ENCODE measurements at regions not wholly inside any gene's neighbourhood (a gene's known extent, or its start where the extent isn't known, plus 50 kb on each side); places are given as distances from the start of the nearest gene placed in this dataset.

GRCh38 chr10:120402147-120402766 is 54.8 kb upstream of the PLPP4 start:
- no peak overlapping the region for H3K4me3 ChIP-seq (ENCODE audit: control insufficient read depth in 1 of 2, extremely low read depth in 1 of 2, low read length in 1 of 2)
- H3K36me3 Mint-ChIP-seq, result no peaks in the 10 kb centered on the region
- CTCF ChIA-PET, result no interaction called here
- H3K27ac Mint-ChIP-seq, result no peak overlapping the region
- H3K4me3 Mint-ChIP-seq, result no peak overlapping the region
- no peaks in the 10 kb centered on the region for H3K36me3 ChIP-seq (ENCODE audit: control insufficient read depth in 2 of 2, extremely low read depth in 1 of 2, insufficient read depth in 1 of 2, low read length in 1 of 2)
- H3K27me3 ChIP-seq (replicated peaks in 1 of 2; ENCODE audit: control insufficient read depth in 2 of 2, extremely low read depth in 1 of 2, insufficient read depth in 2 of 2, low read length in 1 of 2), result no peaks in the 10 kb centered on the region
- no peak for DNase-seq
- POLR2A ChIA-PET, result no interaction called here
- H3K9me3 ChIP-seq, result no peaks in the 10 kb centered on the region
- WGBS (ENCODE audit: insufficient coverage), result no CpG with 5 or more reads among the region's 1 CpG
- no peaks in the 10 kb centered on the region for H3K4me1 ChIP-seq (ENCODE audit: control insufficient read depth in 1 of 2, extremely low read depth in 1 of 2, insufficient read depth in 2 of 2, low read length in 2 of 2)
- ATAC-seq (replicated peaks in 1 of 4), result no peak
- no peaks in the 10 kb centered on the region for H3K27me3 Mint-ChIP-seq
- no peak overlapping the region for H3K27ac ChIP-seq (ENCODE audit: low read length)
- H3K9me3 Mint-ChIP-seq, result peaks cover 0 to 6% (median 0%) of the 10 kb centered on the region in 3 donors
- no peaks in the 10 kb centered on the region for H3K4me1 Mint-ChIP-seq

- Mint-ChIP-seq H3K4me1 (no peaks in the 10 kb centered on the region), H3K4me3 (no peak overlapping the region), H3K27me3 (peaks cover 0 to under 1% of the 10 kb centered on the region in 2 donors), H3K27ac (no peak overlapping the region), H3K9me3 (peaks cover 0 to 6% (median 0%) of the 10 kb centered on the region in 3 donors), H3K36me3 (no peaks in the 10 kb centered on the region)
- Histone ChIP-seq H3K9me3 (no peaks in the 10 kb centered on the region), H3K36me3 (ENCODE audit: control insufficient read depth in 2 of 2, extremely low read depth in 1 of 2, insufficient read depth in 1 of 2, low read length in 1 of 2) (no peaks in the 10 kb centered on the region), H3K4me3 (ENCODE audit: control insufficient read depth in 1 of 2, extremely low read depth in 1 of 2, low read length in 1 of 2) (no peak overlapping the region), H3K27me3 (replicated peaks in 1 of 2; ENCODE audit: control insufficient read depth in 2 of 2, extremely low read depth in 1 of 2, insufficient read depth in 2 of 2, low read length in 1 of 2) (no peaks in the 10 kb centered on the region), H3K4me1 (ENCODE audit: control insufficient read depth in 1 of 2, extremely low read depth in 1 of 2, insufficient read depth in 2 of 2, low read length in 2 of 2) (no peaks in the 10 kb centered on the region), H3K27ac (ENCODE audit: low read length) (no peak overlapping the region)
- no CpG with 5 or more reads among the region's 3 CpGs for WGBS (ENCODE audit: insufficient coverage)
- ATAC-seq (replicated peaks in 1 of 4) (no peak), DNase-seq (no peak)
- CTCF ChIA-PET, result no interaction called here
- POLR2A ChIA-PET, result no interaction called here
These were observed 53.9 kb upstream of the PLPP4 start for GRCh38 chr10:120403109-120403508.

- ATAC-seq (replicated peaks in 1 of 4), result no peak
- H3K36me3 ChIP-seq (ENCODE audit: control insufficient read depth in 2 of 2, extremely low read depth in 1 of 2, insufficient read depth in 1 of 2, low read length in 1 of 2), result no peaks in the 10 kb centered on the region
- H3K4me1 ChIP-seq (ENCODE audit: control insufficient read depth in 1 of 2, extremely low read depth in 1 of 2, insufficient read depth in 2 of 2, low read length in 2 of 2), result no peaks in the 10 kb centered on the region
- ChIA-PET POLR2A (no interaction called here), CTCF (no interaction called here)
- WGBS (ENCODE audit: insufficient coverage), result 62% methylated on average over 3 of the region's 4 CpGs
- peaks cover 0 to 6% (median 0%) of the 10 kb centered on the region in 3 donors for H3K9me3 Mint-ChIP-seq
- H3K27me3 Mint-ChIP-seq, result peaks cover 4 to 18% of the 10 kb centered on the region in 2 donors
- no peaks in the 10 kb centered on the region for H3K9me3 ChIP-seq
- no peak overlapping the region for H3K4me3 ChIP-seq (ENCODE audit: control insufficient read depth in 1 of 2, extremely low read depth in 1 of 2, low read length in 1 of 2)
- H3K4me3 Mint-ChIP-seq, result no peak overlapping the region
- no peaks in the 10 kb centered on the region for H3K27me3 ChIP-seq (replicated peaks in 1 of 2; ENCODE audit: control insufficient read depth in 2 of 2, extremely low read depth in 1 of 2, insufficient read depth in 2 of 2, low read length in 1 of 2)
- no peaks in the 10 kb centered on the region for H3K36me3 Mint-ChIP-seq
- H3K27ac Mint-ChIP-seq, result no peak overlapping the region
- no peak for DNase-seq
- H3K4me1 Mint-ChIP-seq, result no peaks in the 10 kb centered on the region
- no peak overlapping the region for H3K27ac ChIP-seq (ENCODE audit: low read length)
These were observed 50.7 kb upstream of the PLPP4 start for GRCh38 chr10:120406376-120406775.
